Activated CD4-positive, alpha-beta T cell treated with anti-CD3 and anti-CD28 coated beads for 48 hours (primary cell): ENCODE measurements at regions not wholly inside any gene's neighbourhood (a gene's known extent, or its start where the extent isn't known, plus 50 kb on each side); places are given as distances from the start of the nearest gene placed in this dataset.
"Not testable (repeated sequence)": the region's sequence is repeated elsewhere in the genome, so short reads cannot be mapped to it uniquely, and the experiment has no call there.

ENCODE experiments used
- DNase-seq: peaks from one replicate; pipeline ENCODE4 v3.0.0-alpha.2; 2020

DNA sequence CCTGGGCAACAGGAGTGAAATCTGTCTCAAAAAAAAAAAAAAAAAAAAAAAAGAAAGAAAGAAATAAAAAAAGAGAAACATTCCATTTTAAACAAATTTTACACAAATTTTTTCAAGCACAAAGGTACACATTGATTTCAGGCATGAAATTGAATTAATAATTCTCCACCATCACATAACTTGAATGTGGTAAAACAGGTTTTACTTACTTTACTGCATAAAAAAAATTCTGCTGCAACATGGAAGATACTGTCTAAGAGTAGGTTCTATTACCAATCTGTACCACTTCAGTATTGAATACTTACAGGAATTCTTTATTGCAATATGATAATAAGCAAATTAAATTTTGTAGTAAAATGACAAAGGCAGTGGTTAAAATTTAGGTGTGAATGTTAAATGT, 271.6 kb upstream of the ARSJ start:
- DNase-seq = no peak

DNA sequence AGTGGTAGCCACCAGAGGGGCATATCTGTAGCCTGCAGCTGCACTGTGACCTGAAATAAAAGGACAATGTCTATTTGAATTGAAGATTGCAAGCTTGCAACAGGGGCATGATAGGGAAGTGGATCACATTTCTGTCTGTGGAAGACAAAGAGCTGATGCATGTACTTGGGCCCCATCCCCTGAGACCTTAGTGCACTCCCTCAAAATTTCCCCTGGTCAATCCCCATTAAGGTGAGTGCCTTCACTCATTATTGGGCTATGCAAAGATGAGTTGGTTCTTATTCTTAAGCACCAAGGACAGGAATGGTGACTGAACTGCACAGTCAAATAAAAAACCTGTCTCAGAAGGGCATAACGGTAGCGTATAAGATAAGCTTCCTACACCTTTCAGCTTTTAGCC, 273.1 kb upstream of the ARSJ start:
- DNase-seq = no peak

DNA sequence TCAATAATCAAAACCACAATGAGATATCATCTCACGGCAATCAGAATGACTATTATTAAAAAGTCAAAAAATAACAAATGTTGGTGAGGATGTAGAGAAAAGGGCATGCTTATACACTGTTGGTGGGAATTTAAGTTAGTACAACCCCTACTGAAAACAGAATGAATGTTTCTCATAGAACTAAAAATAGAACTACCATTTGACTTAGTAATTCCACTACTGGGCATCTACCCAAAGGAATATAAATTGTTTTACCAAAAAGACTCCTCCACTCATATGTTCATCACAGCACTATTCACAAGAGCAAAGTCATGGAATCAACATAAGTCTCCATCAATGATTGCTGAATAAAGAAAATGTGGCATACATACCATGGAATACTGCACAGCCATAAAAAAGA, 278.1 kb upstream of the ARSJ start:
- no peak for DNase-seq

DNA sequence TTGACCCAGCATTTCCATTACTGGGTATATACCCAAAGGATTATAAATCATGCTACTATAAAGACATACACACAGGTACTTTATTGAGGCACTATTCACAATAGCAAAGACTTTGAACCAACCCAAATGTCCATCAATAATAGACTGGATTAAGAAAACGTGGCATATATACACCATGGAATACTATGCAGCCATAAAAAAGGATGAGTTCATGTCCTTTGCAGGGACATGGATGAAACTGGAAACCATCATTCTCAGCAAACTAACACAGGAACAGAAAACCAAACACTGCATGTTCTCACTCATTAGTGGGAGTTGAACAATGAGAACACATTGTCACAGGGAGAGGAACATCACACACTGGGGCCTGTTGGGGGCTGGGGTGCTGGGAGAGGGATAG, 283.0 kb upstream of the ARSJ start:
- DNase-seq = not testable (repeated sequence)

DNA sequence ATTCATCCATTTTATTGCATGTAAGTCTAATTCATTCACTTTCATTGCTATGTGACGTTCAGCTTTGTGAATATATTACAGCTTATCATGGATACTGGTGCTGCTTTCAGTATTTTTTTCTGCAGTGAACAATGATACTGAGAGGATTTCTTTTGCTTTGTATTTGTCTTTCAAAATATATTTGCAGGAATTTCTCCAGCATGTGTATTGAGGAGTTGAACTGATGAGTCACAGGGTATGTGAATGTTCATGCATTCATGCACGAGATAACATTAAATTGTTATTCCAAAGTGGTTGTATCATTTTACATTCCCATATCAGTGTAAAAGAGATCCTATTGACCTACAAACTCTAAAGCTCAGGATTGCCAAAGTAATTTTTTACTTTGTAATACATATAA, 283.8 kb upstream of the ARSJ start:
- DNase-seq = no peak

DNA sequence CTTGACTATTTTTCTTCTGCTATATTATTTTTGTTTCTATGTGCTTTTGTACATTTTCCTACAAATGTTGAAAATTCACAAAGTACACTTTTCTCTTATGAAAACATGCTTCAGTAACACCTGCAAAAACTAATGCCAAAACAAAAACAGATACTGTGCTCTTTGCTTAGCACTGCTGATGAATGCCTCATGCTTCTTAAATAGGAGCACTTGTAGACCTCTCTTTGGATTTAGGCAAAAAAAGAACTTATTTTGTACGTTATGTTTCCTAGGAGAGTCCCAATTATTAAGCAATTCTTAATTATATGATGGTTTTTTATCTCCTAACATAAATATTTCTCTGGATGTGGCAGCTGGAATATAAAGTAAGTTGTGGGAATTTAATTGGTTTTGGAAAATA, 285.0 kb upstream of the ARSJ start:
- no peak for DNase-seq

DNA sequence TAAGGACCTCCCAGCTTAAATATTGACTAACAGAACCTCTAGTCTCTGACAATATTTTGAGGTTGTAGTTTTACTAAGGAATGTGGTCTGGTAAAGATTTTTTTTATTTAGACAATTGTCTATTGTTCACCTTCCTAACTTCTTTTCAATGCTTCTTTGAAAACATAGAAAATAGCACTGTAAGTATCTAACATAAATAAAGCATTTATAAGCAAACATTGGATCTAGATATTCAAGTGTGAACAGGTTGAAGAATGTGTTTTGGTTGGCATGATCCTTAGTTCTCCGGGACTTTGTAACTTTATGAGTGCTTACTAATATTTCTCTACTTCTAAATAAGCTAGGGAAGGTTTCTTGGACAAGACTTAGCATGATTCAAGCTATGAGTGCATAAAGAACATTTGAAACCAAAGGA, 285.4 kb upstream of the ARSJ start:
- DNase-seq = no peak

DNA sequence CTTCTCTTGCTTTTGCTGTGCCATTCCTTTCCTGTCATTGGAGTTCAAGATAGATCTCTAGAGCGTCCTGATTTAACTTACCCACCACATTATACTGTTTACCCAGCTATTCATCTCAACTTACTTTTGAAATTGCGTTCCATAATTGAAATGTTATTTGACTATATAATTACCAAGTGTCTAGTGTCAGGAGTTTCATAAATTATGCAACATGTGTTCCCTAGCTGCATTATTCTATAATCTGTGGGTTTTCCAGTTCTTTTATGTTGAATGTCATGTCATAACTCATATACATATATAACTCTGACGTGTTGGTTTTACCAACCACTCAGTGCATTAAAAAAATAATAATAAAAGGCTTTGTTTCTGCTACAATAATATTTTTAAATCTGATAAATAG, 285.9 kb upstream of the ARSJ start:
- no peak for DNase-seq

DNA sequence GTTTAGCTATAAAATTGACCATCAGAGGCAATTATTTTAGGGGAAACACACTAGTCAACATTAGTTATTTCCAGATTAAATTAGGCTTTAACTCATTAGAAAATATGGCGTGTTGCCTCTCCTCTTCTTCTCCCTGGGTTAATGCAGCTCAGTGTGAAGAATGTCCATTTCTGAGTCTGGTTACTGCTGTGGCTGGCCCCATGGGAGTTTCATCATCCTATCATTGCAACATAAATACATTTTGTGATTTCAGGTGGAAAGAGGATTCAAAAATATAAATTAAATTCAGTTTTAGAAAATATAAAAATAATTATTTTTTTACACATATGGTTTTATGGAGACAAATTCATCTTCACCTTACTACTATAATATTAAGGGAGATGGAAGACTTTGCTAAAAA, 288.5 kb upstream of the ARSJ start:
- no peak for DNase-seq

DNA sequence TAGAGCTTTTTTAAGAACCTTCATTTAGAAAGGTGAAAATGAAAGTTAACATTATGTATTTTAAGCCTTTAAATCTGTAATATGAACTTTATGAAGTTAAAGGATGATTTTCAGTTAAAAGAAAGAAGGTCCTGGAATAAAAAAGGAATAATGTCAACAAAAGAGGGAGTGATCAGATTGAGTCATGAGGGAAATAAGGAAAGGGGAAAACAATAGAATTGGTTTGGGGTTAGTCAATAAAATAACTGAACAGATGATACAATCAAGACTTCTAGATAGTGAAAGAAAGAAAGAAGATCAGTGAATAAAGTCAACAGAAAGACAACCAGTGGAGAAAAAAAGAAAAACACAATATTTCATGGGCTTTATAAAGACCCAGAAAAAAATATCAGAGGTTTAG, 291.6 kb upstream of the ARSJ start:
- DNase-seq = no peak

DNA sequence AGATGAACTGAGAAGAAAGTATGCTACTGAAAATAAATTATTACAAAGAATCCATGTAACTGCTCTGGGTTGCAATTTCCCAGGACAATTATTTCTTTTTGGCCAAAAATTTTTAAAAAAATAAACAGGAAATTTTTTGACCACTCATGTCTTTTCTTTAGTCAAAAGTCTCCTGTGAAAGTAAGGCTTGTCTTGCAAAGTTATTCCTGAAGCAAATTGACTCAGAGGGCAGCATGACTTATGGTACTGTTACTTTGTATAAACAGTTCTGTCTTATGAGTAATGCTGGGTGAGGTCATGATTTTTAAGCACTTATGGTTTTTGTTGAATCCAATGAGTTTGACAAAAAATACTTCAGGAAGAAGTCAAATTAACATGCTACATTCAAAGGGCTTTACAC, 292.8 kb upstream of the ARSJ start:
- DNase-seq = no peak

DNA sequence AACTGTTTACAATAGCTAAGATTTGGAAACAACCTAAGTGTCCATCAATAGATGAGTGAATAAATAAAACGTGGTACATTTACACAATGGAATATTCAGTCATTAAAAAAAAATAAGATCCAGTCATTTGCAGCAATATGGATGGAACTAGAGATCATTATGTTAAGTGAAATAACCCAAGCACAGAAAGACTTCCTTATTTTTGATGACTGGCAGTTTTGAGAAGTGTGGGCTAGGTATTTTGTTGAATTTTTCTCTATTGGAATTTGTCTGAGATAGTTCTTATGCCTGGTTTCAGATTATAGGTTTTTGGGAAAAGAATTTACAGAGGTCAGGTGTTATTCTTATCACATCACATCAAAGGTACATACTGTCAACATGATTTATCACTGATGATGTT, 293.8 kb upstream of the ARSJ start:
- no peak for DNase-seq

DNA sequence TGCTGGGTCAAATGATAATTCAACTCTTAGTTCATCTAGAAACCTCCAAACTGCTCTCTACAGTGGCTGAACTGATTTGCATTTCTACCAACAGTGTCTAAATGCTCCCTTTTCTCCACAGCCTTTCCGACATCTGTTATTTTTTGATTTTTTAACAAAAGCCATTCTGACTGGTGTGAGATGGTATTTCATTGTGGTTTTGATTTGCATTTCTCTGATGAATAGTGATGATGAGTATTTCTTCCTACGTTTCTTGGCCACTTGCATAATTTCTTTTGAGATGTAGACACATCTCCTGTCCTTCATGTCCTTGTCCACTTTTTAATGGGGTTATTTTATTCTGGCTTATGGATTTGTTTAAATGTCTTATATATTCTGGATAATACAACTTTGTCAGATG, 298.2 kb upstream of the ARSJ start:
- no peak for DNase-seq

DNA sequence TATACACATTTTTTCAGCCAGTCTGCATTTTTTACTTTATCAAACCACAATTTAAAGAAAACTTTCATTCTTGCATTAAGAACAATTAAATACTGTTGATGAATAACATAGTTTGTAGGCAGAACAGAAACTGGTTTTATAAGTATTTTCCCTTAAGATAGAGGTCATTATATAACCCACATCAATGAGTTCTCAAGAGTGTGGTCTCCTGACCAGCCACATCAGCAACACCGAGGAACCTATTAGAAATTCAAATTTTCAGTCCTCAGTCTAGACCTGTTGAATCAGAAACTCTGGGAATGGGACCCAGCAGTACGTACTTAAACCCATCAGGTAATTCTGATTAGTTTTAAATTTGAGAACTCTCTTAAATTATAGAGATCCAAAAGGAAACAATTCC, 299.6 kb upstream of the ARSJ start:
- DNase-seq = no peak

DNA sequence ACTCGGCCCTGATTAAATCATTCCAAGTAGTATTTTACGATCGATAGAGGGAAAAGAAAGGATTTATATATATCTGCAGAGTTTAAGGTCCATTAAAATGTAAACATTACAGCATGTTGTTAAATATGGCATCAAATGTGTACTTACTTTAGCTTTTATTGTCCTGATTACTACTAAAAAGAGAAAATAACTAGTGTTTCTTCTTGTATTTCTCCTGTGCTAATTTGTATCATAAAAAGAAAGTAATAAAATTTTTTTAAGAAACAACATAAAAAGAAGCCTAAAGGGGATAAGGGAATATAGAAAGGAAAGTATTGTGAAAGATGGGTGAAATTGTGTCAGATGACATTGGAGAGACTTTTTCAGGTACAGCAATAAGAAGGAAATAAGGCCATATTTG, 300.3 kb upstream of the ARSJ start:
- DNase-seq = no peak

DNA sequence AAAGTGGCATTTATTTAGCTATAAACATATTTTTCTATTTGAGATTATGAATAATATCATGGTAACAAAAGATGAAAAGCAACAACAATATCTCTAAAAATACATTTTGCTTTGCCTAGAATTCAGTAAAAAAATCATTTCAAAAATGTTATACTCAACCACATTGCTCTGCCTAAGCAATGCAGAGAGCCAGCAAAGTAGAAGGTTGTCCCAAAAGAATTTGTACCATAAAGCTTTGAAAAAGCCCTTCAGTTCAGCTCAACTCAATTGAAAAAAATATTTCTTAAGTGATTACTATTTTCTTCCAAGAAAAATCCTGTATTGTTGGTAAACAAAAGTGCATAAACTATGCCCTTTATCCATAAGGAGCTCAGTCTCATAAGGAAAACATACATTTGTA, 301.2 kb upstream of the ARSJ start:
- DNase-seq = no peak

DNA sequence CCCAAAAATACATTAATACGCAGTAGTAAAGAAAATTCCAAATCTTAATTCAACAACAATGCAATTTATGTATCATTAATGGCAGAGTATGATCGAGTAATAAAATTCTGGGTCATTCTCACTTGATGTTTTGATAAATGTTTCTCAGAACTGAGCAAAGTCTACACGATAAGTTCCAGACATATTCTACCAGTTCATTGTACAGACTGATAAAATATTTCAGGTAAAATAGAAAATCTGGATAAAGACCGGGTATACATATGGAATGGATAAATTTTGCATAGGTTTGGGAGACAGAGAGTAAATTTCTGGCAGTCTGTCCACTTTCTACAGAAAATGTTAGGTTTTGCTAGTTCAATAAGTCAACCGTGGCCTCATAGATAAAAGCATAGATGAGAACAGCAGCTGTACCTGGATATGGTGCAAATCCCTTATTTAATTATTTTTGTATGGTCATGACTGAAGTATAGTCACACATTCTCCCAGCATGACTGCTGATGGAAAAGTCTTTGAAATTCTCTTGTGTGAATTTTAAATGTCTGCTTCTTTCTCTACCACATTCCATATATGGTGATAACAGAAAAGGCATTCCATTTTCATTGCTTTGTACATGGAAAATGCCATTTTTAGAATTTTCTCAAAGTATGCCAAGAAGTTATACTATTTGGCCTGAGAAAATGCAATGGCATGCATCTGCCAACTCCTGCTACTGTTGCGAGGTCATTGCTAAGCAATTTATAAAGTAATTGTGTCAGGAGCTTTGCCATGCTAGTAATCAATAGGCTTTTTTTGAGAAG, 301.9 kb upstream of the ARSJ start:
- no peak for DNase-seq

DNA sequence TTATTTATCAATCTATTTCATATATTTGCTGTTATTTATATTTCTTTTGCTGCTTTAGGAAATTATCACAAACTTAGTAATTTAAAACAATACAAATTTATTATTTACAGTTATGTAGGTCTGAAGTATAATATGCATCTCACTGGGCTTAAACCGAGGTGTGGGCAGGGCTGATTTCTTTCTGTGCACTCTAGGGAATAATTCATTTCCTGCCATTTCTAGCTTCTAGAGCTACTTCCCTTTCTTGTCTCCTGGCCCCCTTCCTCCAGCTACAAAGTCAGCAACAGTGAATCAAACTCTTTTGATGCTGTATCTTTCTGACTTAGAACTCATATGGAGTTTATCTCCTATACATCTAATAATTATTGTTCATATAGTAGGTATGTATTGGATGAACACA, 303.5 kb upstream of the ARSJ start:
- DNase-seq = no peak

DNA sequence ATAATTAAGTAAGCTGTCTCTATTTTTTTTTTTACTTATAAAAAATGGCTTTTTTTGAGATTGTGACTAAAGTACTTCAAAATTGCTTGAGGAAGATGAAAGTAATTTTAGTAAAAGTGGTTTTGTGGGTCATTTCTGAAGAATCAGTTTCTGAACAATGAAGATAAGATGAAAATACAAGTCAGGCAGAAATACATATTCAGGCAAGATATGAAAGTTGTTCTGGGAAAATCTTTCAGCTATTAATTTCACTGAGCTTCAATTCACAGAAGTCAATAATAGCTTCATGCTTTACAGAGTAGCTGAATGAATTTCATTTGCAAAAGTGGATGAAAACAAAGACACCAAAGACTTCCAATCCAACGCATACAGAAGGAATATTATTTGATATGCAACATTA, 305.2 kb upstream of the ARSJ start:
- DNase-seq = no peak

DNA sequence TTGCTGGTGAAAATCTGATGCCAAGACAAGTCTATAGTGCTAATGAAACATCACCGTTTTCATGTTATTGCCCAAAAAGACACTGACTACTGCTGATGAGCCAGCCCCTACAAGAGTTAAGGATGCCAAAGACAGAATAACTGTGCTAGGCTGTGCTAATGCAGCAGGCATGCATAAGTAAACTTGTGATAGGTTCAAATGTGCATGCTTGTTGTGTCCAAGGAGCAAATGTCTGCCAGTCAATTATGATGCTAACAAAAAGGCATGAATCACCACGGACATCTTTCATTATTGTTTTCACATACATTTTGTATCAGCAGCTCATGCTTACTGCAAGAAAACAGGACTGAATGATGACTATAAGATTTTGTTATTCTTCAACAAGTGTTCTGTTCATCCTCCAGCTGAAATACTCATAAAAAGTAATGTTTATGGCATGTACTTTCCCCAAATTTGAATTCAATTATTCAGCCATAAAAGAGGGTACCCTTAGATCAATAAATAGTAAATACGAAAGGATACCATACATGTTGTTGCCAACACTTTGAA, 306.9 kb upstream of the ARSJ start:
- DNase-seq = no peak

DNA sequence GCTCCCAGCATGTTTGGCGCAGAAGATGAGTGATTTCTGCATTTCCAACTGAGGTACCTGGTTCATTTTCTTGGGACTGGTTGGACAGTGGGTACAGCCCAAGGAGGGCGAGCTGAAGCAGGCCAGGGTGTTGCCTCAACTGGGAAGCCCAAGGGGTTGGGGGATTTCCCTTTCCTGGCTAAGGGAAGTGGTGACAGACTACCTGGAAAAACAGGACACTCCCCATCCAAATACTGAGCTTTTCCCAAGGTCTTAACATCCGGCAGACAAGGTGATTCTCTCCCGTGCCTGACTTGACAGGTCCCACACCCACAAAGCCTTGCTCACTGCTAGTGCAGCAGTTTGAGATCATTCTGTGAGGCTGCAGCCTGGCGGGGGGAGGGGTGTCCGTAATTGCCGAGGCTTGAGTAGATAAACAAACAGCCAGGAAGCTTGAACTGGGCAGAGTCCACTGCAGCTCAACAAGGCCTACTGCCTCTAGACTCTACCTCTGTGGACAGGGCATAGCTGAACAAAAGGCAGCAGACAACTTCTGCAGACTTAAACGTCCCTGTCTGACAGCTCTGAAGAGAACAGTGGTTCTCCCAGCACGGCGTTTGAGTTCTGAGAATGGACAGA, 307.7 kb upstream of the ARSJ start:
- DNase-seq = no peak

DNA sequence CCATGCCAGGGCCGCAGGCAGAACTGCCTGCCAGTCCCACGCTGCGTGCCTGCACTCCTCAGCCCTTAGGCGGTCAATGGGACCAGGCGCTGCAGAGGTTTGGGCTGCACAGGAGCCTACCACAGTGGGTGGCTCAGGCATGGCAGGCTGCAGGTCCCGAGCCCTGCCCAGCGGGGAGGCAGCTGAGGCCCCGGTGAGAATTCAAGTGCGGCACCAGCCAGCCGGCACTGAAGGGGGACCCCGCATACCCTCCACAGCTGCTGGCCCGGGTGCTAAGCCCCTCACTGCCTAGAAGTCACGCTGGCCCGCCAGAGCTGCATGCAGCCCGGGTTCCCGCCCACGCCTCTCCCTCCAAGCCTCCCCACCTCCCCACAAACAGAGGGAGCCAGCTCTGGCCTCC, 302.5 kb upstream of the UGT8 start:
- no peak for DNase-seq

DNA sequence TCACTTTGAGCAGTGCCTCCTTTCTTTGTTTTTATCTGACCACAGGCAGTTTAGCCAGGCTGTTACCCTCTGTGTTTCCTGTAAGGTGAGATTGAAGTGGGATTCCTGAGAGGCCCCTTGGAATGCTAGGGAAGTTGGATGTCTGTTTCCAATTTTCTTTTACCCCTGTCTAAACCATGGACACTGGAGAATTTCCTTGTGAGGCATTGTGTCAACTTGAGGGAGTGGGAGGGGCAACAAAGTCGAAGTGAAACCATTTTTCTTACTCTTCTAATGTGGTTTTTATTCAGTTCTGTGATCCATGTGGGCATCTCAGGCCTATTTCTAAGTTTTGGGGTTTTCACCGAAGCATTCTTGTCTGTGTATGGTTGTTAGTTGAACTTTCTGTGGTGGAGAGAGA, 296.1 kb upstream of the UGT8 start:
- no peak for DNase-seq

DNA sequence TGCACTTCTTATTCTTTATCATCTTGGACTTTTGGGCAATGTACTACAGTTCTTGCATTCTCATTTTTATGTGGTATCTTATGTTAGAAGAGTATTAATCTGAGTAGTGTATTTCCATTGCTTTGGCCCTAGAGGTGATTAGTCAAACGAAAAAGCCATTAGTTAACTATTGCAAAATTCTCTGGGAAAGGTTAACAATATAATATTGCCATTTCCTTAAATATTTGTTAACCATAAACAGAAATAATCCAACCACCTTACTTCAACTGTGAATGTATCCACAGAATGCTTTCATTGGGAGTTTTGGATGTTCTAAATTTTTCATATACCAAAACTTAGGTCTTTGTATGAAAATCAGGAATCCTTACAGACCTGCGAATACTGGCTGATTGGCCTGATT, 294.6 kb upstream of the UGT8 start:
- DNase-seq = no peak

DNA sequence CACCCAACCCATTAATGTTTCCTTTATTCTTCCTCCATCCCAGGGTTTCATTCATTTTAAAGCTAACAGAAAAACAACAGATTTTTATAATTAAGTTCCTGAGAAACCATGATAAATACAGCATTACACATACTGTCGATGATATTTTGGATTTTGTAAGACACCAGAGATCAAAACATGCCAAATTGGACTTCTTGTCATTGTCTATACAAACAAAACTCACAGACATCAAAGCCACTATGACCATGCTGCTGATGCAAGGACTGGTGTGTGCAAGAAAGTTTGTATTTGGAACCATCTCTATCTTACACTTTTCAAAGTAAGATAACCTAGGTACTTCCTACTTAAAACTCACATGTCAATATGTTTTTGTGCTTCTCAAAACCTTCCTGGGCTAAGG, 294.0 kb upstream of the UGT8 start:
- no peak for DNase-seq
